GM23248 (cell line): ENCODE measurements at regions not wholly inside any gene's neighbourhood (a gene's known extent, or its start where the extent isn't known, plus 50 kb on each side); places are given as distances from the start of the nearest gene placed in this dataset.
"Not testable (repeated sequence)": the region's sequence is repeated elsewhere in the genome, so short reads cannot be mapped to it uniquely, and the experiment has no call there.

ENCODE experiments used
- DNase-seq: peaks from one replicate; pipeline ENCODE4 v3.0.0-alpha.2; 2015
- H2AFZ ChIP-seq: fragments of 200-600 bp; sonication (generic); 2 replicates; pipeline ENCODE4 v1.6.1; 2016; ENCODE audit warnings: antibody characterized with exemption
- H3F3A ChIP-seq: fragments of 200-600 bp; sonication (generic); 2 replicates; pipeline ENCODE4 v1.6.1; 2016; ENCODE audit warnings: mild to moderate bottlenecking, antibody characterized with exemption, mixed run types; ENCODE audit not compliant: insufficient read depth
- H3K27ac ChIP-seq: fragments of 200-600 bp; sonication (generic); 2 replicates; pipeline ENCODE4 v1.5.1; 2016; ENCODE audit warnings: mild to moderate bottlenecking
- H3K27me3 ChIP-seq: fragments of 200-600 bp; sonication (generic); replicated peaks from 2 replicates; pipeline ENCODE4 v1.6.1; 2016; ENCODE audit warnings: mild to moderate bottlenecking; ENCODE audit not compliant: insufficient read depth
- H3K36me3 ChIP-seq: fragments of 200-600 bp; sonication (generic); 2 replicates; pipeline ENCODE4 v1.6.1; 2016; ENCODE audit warnings: low read depth, mild to moderate bottlenecking
- H3K4me1 ChIP-seq: fragments of 200-600 bp; sonication (generic); 2 replicates; pipeline ENCODE4 v1.6.1; 2016; ENCODE audit warnings: mild to moderate bottlenecking; ENCODE audit not compliant: insufficient read depth
- H3K4me2 ChIP-seq: fragments of 200-600 bp; sonication (generic); one replicate; pipeline ENCODE4 v1.6.1; 2016; ENCODE audit warnings: mild to moderate bottlenecking; ENCODE audit not compliant: unreplicated experiment
- H3K4me3 ChIP-seq: fragments of 200-600 bp; sonication (generic); 2 replicates; pipeline ENCODE4 v1.5.1; 2016; ENCODE audit warnings: mild to moderate bottlenecking
- H3K79me2 ChIP-seq: fragments of 200-600 bp; sonication (generic); 2 replicates; pipeline ENCODE4 v1.6.1; 2016; ENCODE audit warnings: mild to moderate bottlenecking; ENCODE audit not compliant: insufficient read depth
- H3K9ac ChIP-seq: fragments of 200-600 bp; sonication (generic); 2 replicates; pipeline ENCODE4 v1.6.1; 2016; ENCODE audit warnings: mild to moderate bottlenecking
- H3K9me2 ChIP-seq: fragments of 200-600 bp; sonication (generic); 2 replicates; pipeline ENCODE4 v1.6.1; 2016; ENCODE audit warnings: mixed run types, mild to moderate bottlenecking, moderate library complexity; ENCODE audit not compliant: insufficient read depth
- H3K9me3 ChIP-seq: fragments of 200-600 bp; sonication (generic); one replicate; pipeline ENCODE4 v1.6.1; 2017; ENCODE audit warnings: low read depth
- H4K20me1 ChIP-seq: fragments of 200-600 bp; sonication (generic); 2 replicates; pipeline ENCODE4 v1.6.0; 2016; ENCODE audit not compliant: insufficient read depth
- EZH2 ChIP-seq: fragments of 200-600 bp; sonication (generic); IDR thresholded peaks from 2 replicates; pipeline ENCODE4 v1.6.1; 2018; ENCODE audit warnings: antibody characterized with exemption, mild to moderate bottlenecking; ENCODE audit not compliant: insufficient read depth, poor library complexity, severe bottlenecking
- EZH2phosphoT487 ChIP-seq: fragments of 200-600 bp; sonication (generic); IDR thresholded peaks from 2 replicates; pipeline ENCODE4 v1.6.1; 2018; ENCODE audit warnings: antibody characterized with exemption, moderate library complexity, mild to moderate bottlenecking, low read depth; ENCODE audit not compliant: insufficient read depth
- WGBS, 2 experiments: methylation state at CpG; one replicate each; pipeline ENCODE4 v1.1.6; 2015 to 2017; ENCODE audit warnings: low lambda C conversion rate in 2 of 2, low coverage in 1 of 2; ENCODE audit errors: missing lambda C conversion rate in 2 of 2; 5-methylcytosine and 5-hydroxymethylcytosine counted together
- in situ Hi-C: fragments of 300-500 bp; cut with MboI; formaldehyde crosslinking; loops from 2 replicates; pipeline ENCODE4 v1.15.0; 2020

- Histone ChIP-seq H4K20me1 (no peaks in the 10 kb centered on the region), H3K9ac (no peak overlapping the region), H3K36me3 (no peaks in the 10 kb centered on the region), H3K4me3 (no peak overlapping the region), H3K4me1 (no peaks in the 10 kb centered on the region), H3K27ac (no peak overlapping the region), H3K4me2 (no peak overlapping the region), H3F3A (no peaks in the 10 kb centered on the region), H3K9me3 (no peaks in the 10 kb centered on the region), H2AFZ (no peak overlapping the region), H3K9me2 (no peaks in the 10 kb centered on the region), H3K27me3 (no peaks in the 10 kb centered on the region), H3K79me2 (no peaks in the 10 kb centered on the region)
- 25 to 30% methylated on average over 4 of the region's 4 CpGs for WGBS, 2 experiments
- in situ Hi-C loops, result no loop called here
- TF ChIP-seq EZH2phosphoT487 (no peak), EZH2 (no peak)
- DNase-seq, result no peak
Measured at GRCh38 chr9:102428305-102428704, 566.8 kb upstream of the CYLC2 start.

- H4K20me1 ChIP-seq, H3K4me1 ChIP-seq, DNase-seq, in situ Hi-C loops, H3K36me3 ChIP-seq, H3K9me2 ChIP-seq, H3K27ac ChIP-seq, H3K27me3 ChIP-seq, H3K4me3 ChIP-seq, H3F3A ChIP-seq, H3K79me2 ChIP-seq, H3K4me2 ChIP-seq, H3K9ac ChIP-seq, H3K9me3 ChIP-seq, H2AFZ ChIP-seq: not testable (repeated sequence)
- 20 to 26% methylated on average over 3 of the region's 3 CpGs for WGBS, 2 experiments
Measured at GRCh38 chr9:102416251-102416650, 578.9 kb upstream of the CYLC2 start.

GRCh38 chr9:102405218-102405867 lies 589.8 kb upstream of the CYLC2 start:
- Histone ChIP-seq H2AFZ (no peak overlapping the region), H3K9ac (no peak overlapping the region), H3K27me3 (no peaks in the 10 kb centered on the region), H3K27ac (no peak overlapping the region), H3F3A (no peaks in the 10 kb centered on the region), H3K79me2 (no peaks in the 10 kb centered on the region), H3K36me3 (no peaks in the 10 kb centered on the region), H3K4me3 (no peak overlapping the region), H3K4me1 (no peaks in the 10 kb centered on the region), H4K20me1 (no peaks in the 10 kb centered on the region), H3K9me2 (no peaks in the 10 kb centered on the region), H3K9me3 (no peaks in the 10 kb centered on the region), H3K4me2 (no peak overlapping the region)
- in situ Hi-C loops, result no loop called here
- no peak for TF ChIP-seq EZH2phosphoT487
- no peak for TF ChIP-seq EZH2
- no peak for DNase-seq
- WGBS, 2 experiments, result 1 to 5% methylated on average over 5 of the region's 5 CpGs

- TF ChIP-seq EZH2 (no peak), EZH2phosphoT487 (no peak)
- 11 to 16% methylated on average over 3 of the region's 3 CpGs for WGBS, 2 experiments
Measured at GRCh38 chr9:102403514-102403913, 591.6 kb upstream of the CYLC2 start.

GRCh38 chr9:102398205-102398604 lies 596.9 kb upstream of the CYLC2 start:
- H3K79me2 ChIP-seq, result no peaks in the 10 kb centered on the region
- no peaks in the 10 kb centered on the region for H3K9me2 ChIP-seq
- in situ Hi-C loops, result no loop called here
- H3K27me3 ChIP-seq, result no peaks in the 10 kb centered on the region
- no peak overlapping the region for H3K9ac ChIP-seq
- no peak overlapping the region for H3K4me2 ChIP-seq
- no peak for DNase-seq
- no peak overlapping the region for H3K4me3 ChIP-seq
- H3F3A ChIP-seq, result no peaks in the 10 kb centered on the region
- H3K9me3 ChIP-seq, result no peaks in the 10 kb centered on the region
- no peak overlapping the region for H2AFZ ChIP-seq
- H3K27ac ChIP-seq, result no peak overlapping the region
- no peak for TF ChIP-seq EZH2phosphoT487
- TF ChIP-seq EZH2, result no peak
- H4K20me1 ChIP-seq, result no peaks in the 10 kb centered on the region
- no peaks in the 10 kb centered on the region for H3K4me1 ChIP-seq
- H3K36me3 ChIP-seq, result no peaks in the 10 kb centered on the region

More at GRCh38 chr9:102403514-102403913, 591.6 kb upstream of the CYLC2 start:
- H3F3A ChIP-seq, result no peaks in the 10 kb centered on the region
- H3K4me3 ChIP-seq, result no peak overlapping the region
- H3K36me3 ChIP-seq, result no peaks in the 10 kb centered on the region
- no peaks in the 10 kb centered on the region for H4K20me1 ChIP-seq
- H3K27ac ChIP-seq, result no peak overlapping the region
- no peak overlapping the region for H2AFZ ChIP-seq
- H3K9me3 ChIP-seq, result no peaks in the 10 kb centered on the region
- no peaks in the 10 kb centered on the region for H3K9me2 ChIP-seq
- H3K79me2 ChIP-seq, result no peaks in the 10 kb centered on the region
- in situ Hi-C loops, result no loop called here
- no peak overlapping the region for H3K4me2 ChIP-seq
- H3K4me1 ChIP-seq, result no peaks in the 10 kb centered on the region
- no peaks in the 10 kb centered on the region for H3K27me3 ChIP-seq
- no peak overlapping the region for H3K9ac ChIP-seq
- DNase-seq, result no peak

GRCh38 chr9:102385620-102386019 lies 609.5 kb upstream of the CYLC2 start:
- H3K9me3 ChIP-seq, H3K36me3 ChIP-seq, H3K79me2 ChIP-seq, H3K4me2 ChIP-seq, H3K4me1 ChIP-seq, H3K4me3 ChIP-seq, H3K9ac ChIP-seq, H3K9me2 ChIP-seq, DNase-seq, H3F3A ChIP-seq, H3K27ac ChIP-seq, H2AFZ ChIP-seq, H3K27me3 ChIP-seq, H4K20me1 ChIP-seq, in situ Hi-C loops: not testable (repeated sequence)
- WGBS, 2 experiments, result 19 to 43% methylated on average over 1 to 2 of the region's 2 CpGs
